ENCODE measurements at regions not wholly inside any gene's neighbourhood (a gene's known extent, or its start where the extent isn't known, plus 50 kb on each side); places are given as distances from the start of the nearest gene placed in this dataset.

- no peaks in the 10 kb centered on the region for H3K36me3 ChIP-seq (ENCODE audit: control insufficient read depth in 2 of 4, insufficient read depth in 4 of 4, low read length in 3 of 4)
- ChIA-PET CTCF (ENCODE audit: partially characterized antibody) (no interaction called here), POLR2A (ENCODE audit: partially characterized antibody) (no interaction called here)
Measured at GRCh38 chr6:145143379-145143778, 591.9 kb downstream of the EPM2A start.

More at GRCh38 chr6:145143379-145143778, 591.9 kb downstream of the EPM2A start:
- Histone ChIP-seq H3K9ac (replicated peaks in 1 of 4; ENCODE audit: extremely low read depth in 1 of 4, low read depth in 3 of 4, low read length in 3 of 4) (no peak overlapping the region), H3K4me2 (ENCODE audit: insufficient read depth in 1 of 2, low read depth in 2 of 2, low read length in 2 of 2) (no peak overlapping the region), H3K79me1 (ENCODE audit: low read depth, low read length) (no peaks in the 10 kb centered on the region), H2AK5ac (ENCODE audit: low read depth, low read length) (no peak overlapping the region), H2BK120ac (replicated peaks; ENCODE audit: low read depth, low read length) (no peak overlapping the region), H3K4me3 (ENCODE audit: extremely low read depth in 1 of 4, insufficient read depth in 2 of 4, low read depth in 3 of 4, low read length in 4 of 4) (no peak overlapping the region), H3K27ac (ENCODE audit: low read depth, low read length) (no peak overlapping the region), H2AFZ (ENCODE audit: low read length) (no peak overlapping the region), H4K91ac (replicated peaks; ENCODE audit: insufficient read length, low read length) (no peak overlapping the region), H3K23me2 (ENCODE audit: low read depth, low read length) (no peaks in the 10 kb centered on the region), H4K8ac (ENCODE audit: extremely low read depth, insufficient read depth, low read length) (no peak overlapping the region), H2BK20ac (ENCODE audit: low read length) (no peak overlapping the region), H3K9me3 (ENCODE audit: insufficient read depth in 2 of 2, low read depth in 1 of 2, low read length in 1 of 2) (no peaks in the 10 kb centered on the region), H3K23ac (ENCODE audit: insufficient read length) (no peak overlapping the region), H4K20me1 (replicated peaks in 1 of 2; ENCODE audit: control insufficient read depth in 1 of 2, insufficient read depth in 2 of 2, low read length in 2 of 2) (no peaks in the 10 kb centered on the region), H3K18ac (ENCODE audit: extremely low read depth, low read length) (no peak overlapping the region), H4K5ac (ENCODE audit: insufficient read length, low read depth, low read length) (no peak overlapping the region), H3K4ac (replicated peaks; ENCODE audit: insufficient read length, low read depth, low read length) (no peak overlapping the region), H3K4me1 (replicated peaks in 1 of 4; ENCODE audit: control insufficient read depth in 3 of 4, insufficient read depth in 4 of 4, low read length in 3 of 4) (peaks cover 0 to 2% (median 0%) of the 10 kb centered on the region in 4 experiments; a peak in 1 of 7 replicates), H2BK5ac (ENCODE audit: low read depth, low read length) (no peak overlapping the region), H3K14ac (ENCODE audit: insufficient read length) (no peak overlapping the region), H2BK12ac (ENCODE audit: low read depth, low read length) (no peak overlapping the region), H3K79me2 (ENCODE audit: control insufficient read depth in 1 of 2, insufficient read depth in 2 of 2, low read length in 2 of 2) (no peaks in the 10 kb centered on the region), H2BK15ac (ENCODE audit: low read length) (no peak overlapping the region), H3K56ac (replicated peaks; ENCODE audit: insufficient read length, low read depth, low read length) (no peak overlapping the region), H3K27me3 (replicated peaks in 1 of 4; ENCODE audit: control insufficient read depth in 3 of 4, extremely low read depth in 1 of 4, insufficient read depth in 3 of 4, low read length in 3 of 4) (no peaks in the 10 kb centered on the region)
- FAIRE-seq: no peak
- TF ChIP-seq CHD2 (IDR thresholded peaks at IDR 0.05; ENCODE audit: low read length) (no peak), JUN (IDR thresholded peaks at IDR 0.05; ENCODE audit: low read depth, low read length) (no peak), PHF8 (conservative IDR thresholded peaks at IDR 0.05; ENCODE audit: low read depth, low read length) (no peak), EP300 (IDR thresholded peaks at IDR 0.05; ENCODE audit: borderline replicate concordance in 1 of 2, low read depth in 2 of 2, low read length in 2 of 2) (no peak), TCF12 (IDR thresholded peaks at IDR 0.05; ENCODE audit: low read depth, low read length) (no peak), RXRA (IDR thresholded peaks at IDR 0.05; ENCODE audit: insufficient read depth, low read depth, low read length) (no peak), JUND (IDR thresholded peaks at IDR 0.05; ENCODE audit: low read length) (no peak), CREB1 (IDR thresholded peaks at IDR 0.05) (no peak), EZH2 (IDR thresholded peaks at IDR 0.05; ENCODE audit: low read depth, low read length, severe bottlenecking) (no peak), CTBP2 (IDR thresholded peaks at IDR 0.05; ENCODE audit: borderline replicate concordance, insufficient read depth, insufficient read length, low read length) (no peak), EGR1 (IDR thresholded peaks at IDR 0.05; ENCODE audit: borderline replicate concordance, low read depth, low read length) (no peak), ASH2L (IDR thresholded peaks at IDR 0.05; ENCODE audit: low read length) (no peak)
- WGBS, 2 experiments (ENCODE audit: extremely low coverage in 1 of 2, insufficient coverage in 1 of 2, insufficient read length in 1 of 2, insufficient replicate concordance in 2 of 2, low coverage in 1 of 2, low lambda C conversion rate in 2 of 2, missing lambda C conversion rate in 1 of 2): 89% methylated on average over 3 of the region's 3 CpGs; no CpG with 5 or more reads in 1 of the 2 experiments
- DNase-seq (ENCODE audit: low read depth in 1 of 2, low spot score in 2 of 2): no peak

Data from H1 (cell line).